Fibroblast of villous mesenchyme (primary cell): ENCODE measurements at regions not wholly inside any gene's neighbourhood (a gene's known extent, or its start where the extent isn't known, plus 50 kb on each side); places are given as distances from the start of the nearest gene placed in this dataset.

Experiments used
- DNase-seq: peaks from one replicate; pipeline ENCODE4 v3.0.0-alpha.2; 2010; ENCODE audit warnings: low read depth
- H3K4me3 ChIP-seq: 2 replicates; pipeline ENCODE4 v1.5.1; 2011; ENCODE audit warnings: low read depth, mild to moderate bottlenecking, low read length
- CTCF ChIP-seq: IDR thresholded peaks from 2 replicates; pipeline ENCODE4 v1.5.1; 2012; ENCODE audit warnings: low read depth, mild to moderate bottlenecking, low read length; ENCODE audit not compliant: insufficient read depth

DNA sequence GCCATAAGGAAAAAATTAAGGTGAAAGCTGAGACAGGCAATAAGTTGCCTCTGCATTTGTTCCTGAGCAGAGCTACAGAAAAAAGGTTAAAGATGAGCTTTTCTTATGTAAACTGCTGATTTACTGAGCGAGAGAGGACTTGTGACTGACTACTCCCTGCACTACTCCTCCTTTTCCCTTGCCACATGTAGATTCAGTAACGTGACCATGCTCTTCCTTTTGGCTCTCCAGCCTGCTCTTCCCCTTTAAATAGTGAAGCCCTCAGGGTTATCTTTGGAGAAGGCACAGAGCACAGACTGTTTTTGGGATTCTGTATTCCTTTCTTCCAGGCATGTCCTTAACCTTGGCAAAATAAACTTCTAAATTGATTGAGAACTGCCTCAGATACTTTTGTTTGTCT lies 630.2 kb downstream of the UQCRFS1 start:
- no peak for TF ChIP-seq CTCF
- DNase-seq = no peak
- H3K4me3 ChIP-seq = no peak overlapping the region

DNA sequence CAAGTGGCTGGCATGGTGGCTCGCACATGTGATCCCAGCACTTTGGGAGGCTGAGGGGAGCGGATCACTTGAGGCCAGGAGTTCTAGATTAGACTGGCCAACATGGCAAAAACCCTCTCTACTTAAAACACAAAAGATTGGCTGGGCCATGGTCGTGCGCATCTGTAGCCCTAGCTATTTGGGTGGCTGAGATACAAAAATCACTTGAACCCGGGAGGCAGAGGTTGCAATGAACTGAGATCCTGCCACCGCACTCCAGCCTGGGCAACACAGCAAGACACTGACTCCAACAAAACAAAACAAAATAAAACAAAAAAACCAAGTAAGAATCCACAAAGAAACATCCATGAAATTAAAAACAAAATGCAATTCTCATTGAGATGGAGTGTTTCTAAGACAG lies 630.6 kb downstream of the UQCRFS1 start:
- no peak for TF ChIP-seq CTCF
- H3K4me3 ChIP-seq = no peak overlapping the region
- DNase-seq = no peak

GRCh38 chr19:28581468-28581770 lies 631.5 kb downstream of the UQCRFS1 start:
- no peak for TF ChIP-seq CTCF
- no peak for DNase-seq
- no peak overlapping the region for H3K4me3 ChIP-seq

- no peak for DNase-seq
- no peak overlapping the region for H3K4me3 ChIP-seq
- TF ChIP-seq CTCF = no peak
These were observed 634.0 kb downstream of the UQCRFS1 start for GRCh38 chr19:28578786-28579505.

- no peak for DNase-seq
- no peak for TF ChIP-seq CTCF
- H3K4me3 ChIP-seq = no peak overlapping the region
These were observed 634.7 kb downstream of the UQCRFS1 start for GRCh38 chr19:28578208-28578607.

DNA sequence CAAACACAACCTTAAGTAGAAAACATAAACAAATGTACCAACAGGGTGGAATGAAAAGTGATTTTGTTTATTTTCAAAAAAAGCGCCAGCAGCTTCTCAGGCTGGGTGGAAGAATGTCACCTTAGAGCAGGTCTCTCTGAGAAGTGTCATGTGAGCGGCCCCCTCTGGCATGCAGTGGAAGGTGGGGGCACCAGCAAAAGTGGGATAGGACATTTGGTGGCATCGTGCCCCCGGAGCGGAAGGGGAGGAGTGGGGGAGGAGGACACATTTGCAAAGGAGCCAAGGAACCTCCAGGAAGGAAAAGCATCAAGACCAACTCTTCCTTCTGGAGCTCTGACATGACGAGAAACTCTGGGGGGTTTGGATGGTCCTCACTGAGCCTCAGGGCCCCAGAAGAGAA lies 635.3 kb downstream of the UQCRFS1 start:
- no peak overlapping the region for H3K4me3 ChIP-seq
- DNase-seq = no peak
- TF ChIP-seq CTCF = no peak

- no peak for DNase-seq
- no peak for TF ChIP-seq CTCF
- H3K4me3 ChIP-seq = no peak overlapping the region
These were observed 635.7 kb downstream of the UQCRFS1 start for GRCh38 chr19:28577233-28577632.
